GM12878 (cell line): ENCODE measurements at regions not wholly inside any gene's neighbourhood (a gene's known extent, or its start where the extent isn't known, plus 50 kb on each side); places are given as distances from the start of the nearest gene placed in this dataset.

Experiments used
- ATAC-seq: fragments of 200-7000 bp; cut with Tn5 transposase; 3 replicates; pipeline ENCODE4 v1.9.1; 2020; ENCODE audit warnings: mild to moderate bottlenecking, moderate library complexity
- BruUV-seq: library from RNA; stranded (reverse); fragments of 400-500 nt; replicated peaks from 2 replicates; lab custom pipeline; 2021; lab: Mats Ljungman, UMichigan
- CTCF ChIA-PET: fragments of 300-600 bp; sonication (Branson Sonifier 250); formaldehyde crosslinking; extraction: SDS; loops from one replicate; lab custom pipeline; 2021; ENCODE audit warnings: inconsistent platforms; lab: Yijun Ruan, JAX
- POLR2A ChIA-PET: fragments of 350-600 bp; formaldehyde crosslinking; extraction: SDS; loops from one replicate; lab custom pipeline; 2021; ENCODE audit warnings: inconsistent platforms; lab: Charles Lee
- RAD21 ChIA-PET: fragments of 300-600 bp; sonication (Branson Sonifier 250); formaldehyde crosslinking; loops from one replicate; lab custom pipeline; 2023; ENCODE audit warnings: antibody characterized with exemption; ENCODE audit not compliant: unreplicated experiment; lab: Charles Lee
- SMC1A ChIA-PET: fragments of 300-600 bp; sonication (Branson Sonifier 250); formaldehyde crosslinking; loops from one replicate; lab custom pipeline; 2023; ENCODE audit not compliant: unreplicated experiment, uncharacterized antibody; lab: Charles Lee
- DNase-seq: peaks from one replicate; pipeline ENCODE4 v3.0.0-alpha.2; 2011; ENCODE audit warnings: low read depth, low spot score
- FAIRE-seq: peaks from 3 replicates; lab custom pipeline; 2011; peaks lifted over from hg19 to GRCh38; lab: Jason Lieb, UNC
- H2AFZ ChIP-seq: 2 replicates; pipeline ENCODE4 v1.6.0; 2011; ENCODE audit warnings: low read depth, low read length, control low read depth; ENCODE audit not compliant: control insufficient read depth
- H3K27ac ChIP-seq: 2 replicates; pipeline ENCODE4 v1.5.1; 2011; ENCODE audit warnings: control low read depth; ENCODE audit not compliant: control insufficient read depth, insufficient read depth
- H3K27me3 ChIP-seq, 2 experiments: replicated peaks in 1 of 2; 2 replicates each; pipeline versions ENCODE4 v1.6.0 to v1.6.1; 2011; ENCODE audit warnings: low read length in 1 of 2; ENCODE audit not compliant: control insufficient read depth in 2 of 2, insufficient read depth in 2 of 2
- H3K36me3 ChIP-seq, 2 experiments: 2 replicates each; pipeline ENCODE4 v1.5.1; 2011; ENCODE audit warnings: low read length in 1 of 2; ENCODE audit not compliant: control insufficient read depth in 2 of 2, insufficient read depth in 2 of 2
- H3K4me1 ChIP-seq: 2 replicates; pipeline ENCODE4 v1.6.1; 2011; ENCODE audit warnings: mild to moderate bottlenecking, low read length, moderate library complexity, mixed read lengths; ENCODE audit not compliant: control insufficient read depth, insufficient read depth
- H3K4me2 ChIP-seq: 2 replicates; pipeline ENCODE4 v1.6.0; 2011; ENCODE audit warnings: control low read depth; ENCODE audit not compliant: control insufficient read depth, insufficient read depth
- H3K4me3 ChIP-seq: fragments of 200-600 bp; sonication (generic); 2 replicates; pipeline ENCODE4 v1.5.1; 2016
- H3K79me2 ChIP-seq: 2 replicates; pipeline ENCODE4 v1.6.0; 2011; ENCODE audit warnings: low read length; ENCODE audit not compliant: control insufficient read depth, insufficient read depth
- H3K9ac ChIP-seq: 2 replicates; pipeline ENCODE4 v1.8.0; 2011; ENCODE audit warnings: low read length, control low read depth, mixed read lengths; ENCODE audit not compliant: control insufficient read depth, insufficient read depth
- H3K9me3 ChIP-seq: replicated peaks from 3 replicates; pipeline ENCODE4 v1.5.1; 2011; ENCODE audit warnings: mild to moderate bottlenecking, low read length; ENCODE audit not compliant: control insufficient read depth, insufficient read depth
- H4K20me1 ChIP-seq: 2 replicates; pipeline ENCODE4 v1.6.0; 2011; ENCODE audit not compliant: control insufficient read depth, insufficient read depth
- BCL11A ChIP-seq: IDR thresholded peaks from 2 replicates; pipeline ENCODE4 v1.6.1; 2011; ENCODE audit warnings: low read depth, low read length
- CEBPB ChIP-seq, 2 experiments: fragments of 150-350 bp in 1 of 2; IDR thresholded peaks; 2 replicates each; pipeline ENCODE4 v1.6.1; 2012 to 2014; ENCODE audit warnings: low read depth in 2 of 2, low read length in 2 of 2, borderline replicate concordance in 1 of 2, inconsistent platforms in 1 of 2
- FOS ChIP-seq: IDR thresholded peaks from 3 replicates; pipeline ENCODE4 v1.6.1; 2011; ENCODE audit warnings: borderline replicate concordance; ENCODE audit not compliant: insufficient read length; ENCODE audit errors: extremely low read depth
- HDAC6 ChIP-seq: fragments of 200-600 bp; sonication (generic); IDR thresholded peaks from one replicate; pipeline ENCODE4 v1.8.0; 2017; ENCODE audit warnings: antibody characterized with exemption; ENCODE audit not compliant: unreplicated experiment
- JUNB ChIP-seq: IDR thresholded peaks from 2 replicates; pipeline ENCODE4 v1.6.1; 2016; ENCODE audit warnings: antibody characterized with exemption, mild to moderate bottlenecking
- KAT2A ChIP-seq: conservative IDR thresholded peaks from 2 replicates; pipeline ENCODE4 v1.6.1; 2011; ENCODE audit warnings: low read depth, low read length; ENCODE audit not compliant: control insufficient read depth
- MTA2 ChIP-seq: fragments of 450-650 bp; IDR thresholded peaks from 2 replicates; pipeline ENCODE4 v1.6.1; 2016; ENCODE audit warnings: low read depth, mild to moderate bottlenecking, moderate library complexity
- MTA3 ChIP-seq: IDR thresholded peaks from 2 replicates; pipeline ENCODE4 v1.6.1; 2012; ENCODE audit warnings: low read length, inconsistent platforms, borderline replicate concordance
- MYC ChIP-seq: IDR thresholded peaks from 2 replicates; pipeline ENCODE4 v1.6.1; 2011; ENCODE audit warnings: mild to moderate bottlenecking, low read length, moderate library complexity, inconsistent platforms; ENCODE audit not compliant: insufficient read depth, insufficient replicate concordance, insufficient read length, severe bottlenecking
- NBN ChIP-seq: fragments of 450-650 bp; IDR thresholded peaks from 2 replicates; pipeline ENCODE4 v1.6.1; 2016
- POLR2A ChIP-seq: IDR thresholded peaks from 2 replicates; pipeline ENCODE4 v1.6.1; 2011; ENCODE audit warnings: low read depth, mild to moderate bottlenecking, low read length
- POLR2AphosphoS2 ChIP-seq: IDR thresholded peaks from 2 replicates; pipeline ENCODE4 v1.6.1; 2011; ENCODE audit warnings: low read depth, mild to moderate bottlenecking, low read length, improper control_type of control experiment, moderate library complexity
- SMAD1 ChIP-seq: fragments of 450-650 bp; IDR thresholded peaks from 2 replicates; pipeline ENCODE4 v1.6.1; 2018; ENCODE audit warnings: mild to moderate bottlenecking, low read depth; ENCODE audit not compliant: partially characterized antibody
- SMC3 ChIP-seq: IDR thresholded peaks from 2 replicates; pipeline ENCODE4 v1.6.1; 2011; ENCODE audit warnings: low read length, improper control_type of control experiment, borderline replicate concordance
- WGBS: methylation state at CpG from one replicate; pipeline ENCODE4 v1.1.6; 2016; ENCODE audit warnings: low lambda C conversion rate; ENCODE audit not compliant: insufficient replicate concordance, insufficient coverage; ENCODE audit errors: missing lambda C conversion rate; 5-methylcytosine and 5-hydroxymethylcytosine counted together
- in situ Hi-C: fragments of 300-500 bp; cut with MboI; formaldehyde crosslinking; loops from 9 replicates; pipeline ENCODE4 v1.14.3; 2018; ENCODE audit warnings: mixed read lengths
- intact Hi-C: fragments of 100-400 bp; cut with micrococcal nuclease; formaldehyde crosslinking; loops from one replicate; pipeline ENCODE4 v1.14.2; 2022; ENCODE audit not compliant: unreplicated experiment
- TF ChIP-seq, protein P1 (sequence below): fragments of 450-650 bp; IDR thresholded peaks from 2 replicates; pipeline ENCODE4 v1.6.1; 2016; ENCODE audit warnings: mild to moderate bottlenecking, moderate library complexity, borderline replicate concordance
- TF ChIP-seq, protein P2 (sequence below): fragments of 450-650 bp; IDR thresholded peaks from 2 replicates; pipeline ENCODE4 v1.6.1; 2017; ENCODE audit warnings: mild to moderate bottlenecking

DNA sequence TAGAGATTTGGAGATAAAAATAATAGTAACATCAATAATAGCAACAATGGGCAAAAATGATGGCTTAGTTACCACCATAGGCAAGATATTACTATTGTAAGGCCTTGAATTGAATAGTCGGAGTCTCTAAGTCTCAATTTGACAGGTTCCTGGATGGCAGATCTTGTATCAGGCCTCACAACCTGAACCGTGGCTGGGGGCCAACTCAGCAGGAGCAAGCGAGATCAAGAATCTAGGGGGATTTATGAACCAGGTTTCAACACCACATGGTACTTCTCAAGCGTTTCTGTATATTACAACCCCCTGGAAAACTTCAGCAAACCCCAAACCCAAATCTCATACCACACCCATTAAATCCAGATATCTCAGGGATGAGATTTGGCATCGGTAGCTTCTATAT is 573.8 kb downstream of the LIG4 start:
- Histone ChIP-seq H3K4me3 (no peak overlapping the region), H3K4me1 (no peaks in the 10 kb centered on the region), H3K9me3 (no peaks in the 10 kb centered on the region), H2AFZ (no peak overlapping the region), H3K27me3 (no peaks in the 10 kb centered on the region), H3K27ac (no peak overlapping the region), H3K79me2 (no peaks in the 10 kb centered on the region), H3K9ac (no peak overlapping the region), H3K36me3 (no peaks in the 10 kb centered on the region), H4K20me1 (no peaks in the 10 kb centered on the region), H3K4me2 (no peak overlapping the region)
- ChIA-PET POLR2A (no interaction called here), CTCF (interaction anchor here (0.7 to 3.7 kb wide), 2 partner anchors 8 to 43 kb away, joined by 3 to 21 read pairs; no protein-coding TSS in a partner anchor), RAD21 (no interaction called here), SMC1A (interaction anchor here (1.4 kb wide), 1 partner anchor 9 kb away, joined by 3 read pairs; no protein-coding TSS in a partner anchor)
- intact Hi-C loops (no loop called here), in situ Hi-C loops (no loop called here)
- BruUV-seq = no TSS peak
- ATAC-seq (no peak), FAIRE-seq (no peak), DNase-seq (no peak)
- 16% methylated on average over 5 of the region's 5 CpGs for WGBS
- TF ChIP-seq, protein P1, sequence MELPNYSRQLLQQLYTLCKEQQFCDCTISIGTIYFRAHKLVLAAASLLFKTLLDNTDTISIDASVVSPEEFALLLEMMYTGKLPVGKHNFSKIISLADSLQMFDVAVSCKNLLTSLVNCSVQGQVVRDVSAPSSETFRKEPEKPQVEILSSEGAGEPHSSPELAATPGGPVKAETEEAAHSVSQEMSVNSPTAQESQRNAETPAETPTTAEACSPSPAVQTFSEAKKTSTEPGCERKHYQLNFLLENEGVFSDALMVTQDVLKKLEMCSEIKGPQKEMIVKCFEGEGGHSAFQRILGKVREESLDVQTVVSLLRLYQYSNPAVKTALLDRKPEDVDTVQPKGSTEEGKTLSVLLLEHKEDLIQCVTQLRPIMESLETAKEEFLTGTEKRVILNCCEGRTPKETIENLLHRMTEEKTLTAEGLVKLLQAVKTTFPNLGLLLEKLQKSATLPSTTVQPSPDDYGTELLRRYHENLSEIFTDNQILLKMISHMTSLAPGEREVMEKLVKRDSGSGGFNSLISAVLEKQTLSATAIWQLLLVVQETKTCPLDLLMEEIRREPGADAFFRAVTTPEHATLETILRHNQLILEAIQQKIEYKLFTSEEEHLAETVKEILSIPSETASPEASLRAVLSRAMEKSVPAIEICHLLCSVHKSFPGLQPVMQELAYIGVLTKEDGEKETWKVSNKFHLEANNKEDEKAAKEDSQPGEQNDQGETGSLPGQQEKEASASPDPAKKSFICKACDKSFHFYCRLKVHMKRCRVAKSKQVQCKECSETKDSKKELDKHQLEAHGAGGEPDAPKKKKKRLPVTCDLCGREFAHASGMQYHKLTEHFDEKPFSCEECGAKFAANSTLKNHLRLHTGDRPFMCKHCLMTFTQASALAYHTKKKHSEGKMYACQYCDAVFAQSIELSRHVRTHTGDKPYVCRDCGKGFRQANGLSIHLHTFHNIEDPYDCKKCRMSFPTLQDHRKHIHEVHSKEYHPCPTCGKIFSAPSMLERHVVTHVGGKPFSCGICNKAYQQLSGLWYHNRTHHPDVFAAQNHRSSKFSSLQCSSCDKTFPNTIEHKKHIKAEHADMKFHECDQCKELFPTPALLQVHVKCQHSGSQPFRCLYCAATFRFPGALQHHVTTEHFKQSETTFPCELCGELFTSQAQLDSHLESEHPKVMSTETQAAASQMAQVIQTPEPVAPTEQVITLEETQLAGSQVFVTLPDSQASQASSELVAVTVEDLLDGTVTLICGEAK = no peak
- TF ChIP-seq FOS (no peak), CEBPB (IDR thresholded peaks at IDR 0.05; ENCODE audit: borderline replicate concordance in 1 of 2, low read depth in 2 of 2, low read length in 2 of 2) (no peak), KAT2A (no peak), HDAC6 (no peak), MTA3 (no peak), SMC3 (no peak), MTA2 (no peak), MYC (no peak), SMAD1 (no peak), POLR2A (no peak), JUNB (no peak), POLR2AphosphoS2 (no peak), NBN (no peak), BCL11A (no peak)
- TF ChIP-seq, protein P2, sequence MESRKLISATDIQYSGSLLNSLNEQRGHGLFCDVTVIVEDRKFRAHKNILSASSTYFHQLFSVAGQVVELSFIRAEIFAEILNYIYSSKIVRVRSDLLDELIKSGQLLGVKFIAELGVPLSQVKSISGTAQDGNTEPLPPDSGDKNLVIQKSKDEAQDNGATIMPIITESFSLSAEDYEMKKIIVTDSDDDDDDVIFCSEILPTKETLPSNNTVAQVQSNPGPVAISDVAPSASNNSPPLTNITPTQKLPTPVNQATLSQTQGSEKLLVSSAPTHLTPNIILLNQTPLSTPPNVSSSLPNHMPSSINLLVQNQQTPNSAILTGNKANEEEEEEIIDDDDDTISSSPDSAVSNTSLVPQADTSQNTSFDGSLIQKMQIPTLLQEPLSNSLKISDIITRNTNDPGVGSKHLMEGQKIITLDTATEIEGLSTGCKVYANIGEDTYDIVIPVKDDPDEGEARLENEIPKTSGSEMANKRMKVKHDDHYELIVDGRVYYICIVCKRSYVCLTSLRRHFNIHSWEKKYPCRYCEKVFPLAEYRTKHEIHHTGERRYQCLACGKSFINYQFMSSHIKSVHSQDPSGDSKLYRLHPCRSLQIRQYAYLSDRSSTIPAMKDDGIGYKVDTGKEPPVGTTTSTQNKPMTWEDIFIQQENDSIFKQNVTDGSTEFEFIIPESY = no peak
